CD4-positive, alpha-beta memory T cell (primary cell): ENCODE measurements at regions not wholly inside any gene's neighbourhood (a gene's known extent, or its start where the extent isn't known, plus 50 kb on each side); places are given as distances from the start of the nearest gene placed in this dataset.
"Not testable (repeated sequence)": the region's sequence is repeated elsewhere in the genome, so short reads cannot be mapped to it uniquely, and the experiment has no call there.

Experiments used
- CTCF ChIA-PET: fragments of 350-600 bp; sonication (Branson Sonifier 250); formaldehyde crosslinking; loops from one replicate; lab custom pipeline; 2021; ENCODE audit warnings: inconsistent platforms; ENCODE audit not compliant: partially characterized antibody; lab: Charles Lee
- POLR2A ChIA-PET: fragments of 350-600 bp; sonication (Branson Sonifier 250); formaldehyde crosslinking; loops from one replicate; lab custom pipeline; 2021; ENCODE audit not compliant: partially characterized antibody; lab: Charles Lee
- DNase-seq, 5 donors: peaks; one replicate each; pipeline versions ENCODE4 v3.0.0 to v3.0.0-alpha.2; 2020 to 2022; ENCODE audit warnings: mixed read lengths in 1 of 5
- H3K27ac ChIP-seq: one replicate; pipeline ENCODE4 v1.7.0; 2013; ENCODE audit warnings: low read depth, low read length
- H3K27me3 ChIP-seq: 2 replicates; pipeline ENCODE4 v1.7.0; 2013; ENCODE audit warnings: mild to moderate bottlenecking, low read length, moderate library complexity; ENCODE audit not compliant: insufficient read depth
- H3K36me3 ChIP-seq: 2 replicates; pipeline ENCODE4 v1.7.0; 2013; ENCODE audit warnings: mild to moderate bottlenecking, low read length, moderate library complexity; ENCODE audit not compliant: insufficient read depth
- H3K4me1 ChIP-seq: 2 replicates; pipeline ENCODE4 v1.7.0; 2013; ENCODE audit warnings: mild to moderate bottlenecking, low read length, moderate library complexity; ENCODE audit not compliant: insufficient read depth
- H3K4me3 ChIP-seq, 2 donors: one replicate each; pipeline ENCODE4 v1.7.0; 2013; ENCODE audit warnings: low read length in 2 of 2, mild to moderate bottlenecking in 1 of 2
- H3K9me3 ChIP-seq, 2 donors: one replicate each; pipeline ENCODE4 v1.7.0; 2013; ENCODE audit warnings: low read length in 2 of 2, control low read depth in 1 of 2; ENCODE audit not compliant: control insufficient read depth in 1 of 2
- H3K27ac Mint-ChIP-seq, 7 donors: one replicate each; pipeline ENCODE4 v1.8.0; 2020 to 2021; ENCODE audit warnings: mixed read lengths in 7 of 7, mild to moderate bottlenecking in 6 of 7, inconsistent platforms in 3 of 7, moderate library complexity in 3 of 7
- H3K27me3 Mint-ChIP-seq, 2 donors: one replicate each; pipeline ENCODE4 v1.8.0; 2020 to 2021; ENCODE audit warnings: mixed read lengths in 2 of 2
- H3K36me3 Mint-ChIP-seq, 2 donors: one replicate each; pipeline ENCODE4 v1.8.0; 2020 to 2021; ENCODE audit warnings: mixed read lengths in 2 of 2, inconsistent platforms in 1 of 2, mild to moderate bottlenecking in 1 of 2
- H3K4me1 Mint-ChIP-seq, 4 donors: one replicate each; pipeline ENCODE4 v1.8.0; 2020 to 2021; ENCODE audit warnings: mixed read lengths in 4 of 4, mild to moderate bottlenecking in 1 of 4
- H3K4me3 Mint-ChIP-seq, 8 donors: one replicate each; pipeline ENCODE4 v1.8.0; 2020 to 2021; ENCODE audit warnings: mixed read lengths in 8 of 8, mild to moderate bottlenecking in 7 of 8, moderate library complexity in 6 of 8, inconsistent platforms in 3 of 8
- H3K9me3 Mint-ChIP-seq, 8 donors: one replicate each; pipeline ENCODE4 v1.8.0; 2020 to 2021; ENCODE audit warnings: mixed read lengths in 8 of 8, mild to moderate bottlenecking in 5 of 8, inconsistent platforms in 3 of 8, moderate library complexity in 1 of 8
- intact Hi-C: fragments of 100-400 bp; cut with micrococcal nuclease; formaldehyde crosslinking; loops from one replicate; pipeline ENCODE4 v1.15.1; 2023

- no peaks in the 10 kb centered on the region for H3K27me3 ChIP-seq
- H3K4me3 Mint-ChIP-seq, result no peak overlapping the region
- H3K36me3 ChIP-seq, result no peaks in the 10 kb centered on the region
- H3K4me1 ChIP-seq, result no peaks in the 10 kb centered on the region
- peaks cover 0 to 1% (median under 1%) of the 10 kb centered on the region in 4 donors for H3K4me1 Mint-ChIP-seq
- intact Hi-C loops, result no loop called here
- no peak for DNase-seq
- peaks cover 0 to 2% of the 10 kb centered on the region in 2 donors for H3K27me3 Mint-ChIP-seq
- H3K27ac ChIP-seq, result no peak overlapping the region
- POLR2A ChIA-PET, result no interaction called here
- CTCF ChIA-PET, result no interaction called here
- no peaks in the 10 kb centered on the region for H3K9me3 ChIP-seq
- H3K4me3 ChIP-seq, result no peak overlapping the region
- no peaks in the 10 kb centered on the region for H3K36me3 Mint-ChIP-seq
- H3K9me3 Mint-ChIP-seq, result peaks cover 0 to under 1% (median 0%) of the 10 kb centered on the region in 8 donors
- no peak overlapping the region for H3K27ac Mint-ChIP-seq
These were observed 59.0 kb upstream of the HELT start for GRCh38 chr4:184959309-184959708.

- H3K4me1 Mint-ChIP-seq, result peaks cover 2 to 3% (median 3%) of the 10 kb centered on the region in 4 donors
- intact Hi-C loops, result loop anchor here (5.0 kb wide), 1 partner anchor 212 kb away; no protein-coding TSS in a partner anchor
- CTCF ChIA-PET, result no interaction called here
These were observed 58.5 kb upstream of the HELT start for GRCh38 chr4:184959786-184960185.

GRCh38 chr4:184960505-184960971, 57.8 kb upstream of the HELT start:
- Mint-ChIP-seq H3K9me3 (peaks cover 2 to 13% (median 3%) of the 10 kb centered on the region in 8 donors), H3K27ac (no peak overlapping the region), H3K4me1 (peaks cover 5 to 7% (median 6%) of the 10 kb centered on the region in 4 donors), H3K36me3 (peaks cover 0 to 4% of the 10 kb centered on the region in 2 donors), H3K4me3 (no peak overlapping the region), H3K27me3 (peaks cover 4% of the 10 kb centered on the region in 2 donors)
- H3K36me3 ChIP-seq, result no peaks in the 10 kb centered on the region
- H3K4me1 ChIP-seq, result no peaks in the 10 kb centered on the region
- H3K9me3 ChIP-seq, result no peaks in the 10 kb centered on the region
- no peak for DNase-seq
- H3K27me3 ChIP-seq, result no peaks in the 10 kb centered on the region
- CTCF ChIA-PET, result interaction anchor here (1.6 kb wide), 1 partner anchor 45 kb away, joined by 4 read pairs; no protein-coding TSS in a partner anchor
- intact Hi-C loops, result loop anchor here (5.0 kb wide), 1 partner anchor 213 kb away; no protein-coding TSS in a partner anchor
- POLR2A ChIA-PET, result no interaction called here
- H3K27ac ChIP-seq, result no peak overlapping the region
- H3K4me3 ChIP-seq, result no peak overlapping the region

More at GRCh38 chr4:184959786-184960185, 58.5 kb upstream of the HELT start:
- H3K4me1 ChIP-seq, result no peaks in the 10 kb centered on the region
- peaks cover 0 to 5% (median 0%) of the 10 kb centered on the region in 8 donors for H3K9me3 Mint-ChIP-seq
- peaks cover under 1 to 2% of the 10 kb centered on the region in 2 donors for H3K27me3 Mint-ChIP-seq
- no peak for DNase-seq
- no peaks in the 10 kb centered on the region for H3K36me3 ChIP-seq
- H3K36me3 Mint-ChIP-seq, result peaks cover 0 to under 1% of the 10 kb centered on the region in 2 donors
- H3K27ac Mint-ChIP-seq, result no peak overlapping the region
- no peak overlapping the region for H3K4me3 Mint-ChIP-seq
- no peak overlapping the region for H3K27ac ChIP-seq
- no peaks in the 10 kb centered on the region for H3K27me3 ChIP-seq
- POLR2A ChIA-PET, result no interaction called here
- H3K4me3 ChIP-seq, result no peak overlapping the region
- H3K9me3 ChIP-seq, result no peaks in the 10 kb centered on the region

DNA sequence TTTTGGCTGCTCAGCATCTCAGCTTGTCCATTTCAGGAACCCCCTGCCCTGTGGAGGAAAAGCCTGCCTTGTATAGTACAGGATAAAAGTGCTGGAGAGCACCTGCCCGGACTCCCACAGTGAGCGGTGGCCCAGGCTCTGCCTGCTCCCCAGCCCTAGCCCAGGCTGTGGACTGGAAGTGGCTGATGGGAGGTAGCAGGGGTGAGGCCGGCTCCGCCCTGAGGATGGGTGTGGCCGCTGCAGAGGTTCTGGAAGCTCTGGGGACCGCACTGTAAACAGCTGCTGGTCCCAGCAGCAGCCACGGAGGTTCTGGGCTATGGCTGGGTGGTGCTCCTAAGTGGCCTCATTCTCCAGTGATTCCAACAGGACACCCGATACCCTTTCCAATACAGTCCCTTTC, 56.6 kb upstream of the HELT start:
- ChIA-PET POLR2A (no interaction called here), CTCF (interaction anchor here (1.6 kb wide), 1 partner anchor 44 kb away, joined by 4 read pairs; no protein-coding TSS in a partner anchor)
- Mint-ChIP-seq H3K4me3 (no peak overlapping the region), H3K4me1 (peaks cover 5 to 7% (median 6%) of the 10 kb centered on the region in 4 donors), H3K9me3 (peaks cover 2 to 24% (median 3%) of the 10 kb centered on the region in 8 donors), H3K27ac (no peak overlapping the region), H3K27me3 (peaks cover 4% of the 10 kb centered on the region in 2 donors), H3K36me3 (peaks cover 0 to 4% of the 10 kb centered on the region in 2 donors)
- intact Hi-C loops, result loop anchor here (5.0 kb wide), 1 partner anchor 214 kb away; no protein-coding TSS in a partner anchor
- DNase-seq, result no peak
- H3K9me3 ChIP-seq, result no peaks in the 10 kb centered on the region
- no peaks in the 10 kb centered on the region for H3K27me3 ChIP-seq
- H3K4me3 ChIP-seq, result no peak overlapping the region
- no peak overlapping the region for H3K27ac ChIP-seq
- no peaks in the 10 kb centered on the region for H3K4me1 ChIP-seq
- no peaks in the 10 kb centered on the region for H3K36me3 ChIP-seq

GRCh38 chr4:184962125-184962638, 56.1 kb upstream of the HELT start:
- Histone ChIP-seq H3K36me3 (no peaks in the 10 kb centered on the region), H3K27me3 (no peaks in the 10 kb centered on the region), H3K4me3 (no peak overlapping the region), H3K9me3 (no peaks in the 10 kb centered on the region), H3K27ac (no peak overlapping the region), H3K4me1 (no peaks in the 10 kb centered on the region)
- ChIA-PET CTCF (no interaction called here), POLR2A (no interaction called here)
- peak overlapping the region in 1 of 7 donors; percentile 100 for H3K27ac Mint-ChIP-seq
- H3K4me1 Mint-ChIP-seq, result peaks cover 5 to 7% (median 6%) of the 10 kb centered on the region in 4 donors
- intact Hi-C loops, result loop anchor here (5.0 kb wide), 1 partner anchor 215 kb away; no protein-coding TSS in a partner anchor
- peaks cover 4% of the 10 kb centered on the region in 2 donors for H3K27me3 Mint-ChIP-seq
- no peak for DNase-seq
- H3K36me3 Mint-ChIP-seq, result peaks cover 0 to 4% of the 10 kb centered on the region in 2 donors
- no peak overlapping the region for H3K4me3 Mint-ChIP-seq
- H3K9me3 Mint-ChIP-seq, result peaks cover 2 to 25% (median 3%) of the 10 kb centered on the region in 8 donors

DNA sequence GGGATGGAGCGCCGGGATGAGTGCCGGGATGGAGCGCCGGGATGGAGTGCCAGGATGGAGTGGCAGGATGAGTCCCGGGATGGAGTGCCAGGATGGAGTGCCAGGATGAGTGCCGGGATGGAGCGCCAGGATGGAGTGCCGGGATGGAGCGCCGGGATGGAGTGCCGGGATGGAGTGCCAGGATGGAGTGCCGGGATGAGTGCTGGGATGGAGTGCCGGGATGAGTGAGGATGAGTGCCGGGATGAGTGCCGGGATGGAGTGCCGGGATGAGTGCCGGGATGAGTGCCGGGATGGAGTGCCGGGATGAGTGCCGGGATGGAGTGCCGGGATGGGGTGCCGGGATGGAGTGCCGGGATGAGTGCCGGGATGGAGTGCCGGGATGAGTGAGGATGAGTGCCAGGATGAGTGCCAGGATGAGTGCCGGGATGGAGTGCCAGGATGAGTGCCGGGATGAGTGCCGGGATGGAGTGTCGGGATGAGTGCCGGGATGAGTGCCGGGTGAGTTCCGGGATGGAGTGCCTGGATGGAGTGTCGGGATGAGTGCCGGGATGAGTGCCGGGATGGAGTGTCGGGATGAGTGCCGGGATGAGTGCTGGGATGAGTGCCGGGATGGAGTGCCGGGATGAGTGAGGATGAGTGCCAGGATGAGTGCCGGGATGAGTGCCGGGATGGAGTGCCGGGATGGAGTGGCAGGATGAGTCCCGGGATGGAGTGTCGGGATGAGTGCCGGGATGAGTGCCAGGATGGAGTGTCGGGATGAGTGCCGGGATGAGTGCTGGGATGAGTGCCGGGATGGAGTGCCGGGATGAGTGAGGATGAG, 52.9 kb upstream of the HELT start:
- H3K4me3 ChIP-seq, H3K36me3 ChIP-seq, H3K4me1 ChIP-seq, H3K27ac ChIP-seq, H3K27me3 ChIP-seq, intact Hi-C loops, CTCF ChIA-PET, H3K9me3 ChIP-seq, H3K36me3 Mint-ChIP-seq: not testable (repeated sequence)
- H3K27ac Mint-ChIP-seq, result peak overlapping the region; percentile 89 to 100 (median 100)
- peak overlapping the region; percentile 29 to 99 (median 90) for H3K4me3 Mint-ChIP-seq
- peak in 3 of 5 donors; percentile 16 to 31 (median 19) for DNase-seq
- peaks cover 2 to 39% (median 6%) of the 10 kb centered on the region in 8 donors for H3K9me3 Mint-ChIP-seq
- peaks cover 7 to 12% (median 8%) of the 10 kb centered on the region in 4 donors for H3K4me1 Mint-ChIP-seq
- POLR2A ChIA-PET, result interaction anchor here (1.1 kb wide), 1 partner anchor 232 kb away, joined by 3 read pairs; the partner anchor contains the start of gene CENPU
- peaks cover 2 to 10% of the 10 kb centered on the region in 2 donors for H3K27me3 Mint-ChIP-seq
